Amniotic stem cell (primary cell): ENCODE measurements at regions not wholly inside any gene's neighbourhood (a gene's known extent, or its start where the extent isn't known, plus 50 kb on each side); places are given as distances from the start of the nearest gene placed in this dataset.
"Not testable (repeated sequence)": the region's sequence is repeated elsewhere in the genome, so short reads cannot be mapped to it uniquely, and the experiment has no call there.

ENCODE experiments used
- DNase-seq: peaks from one replicate; lab custom pipeline; 2025; lab: John Stamatoyannopoulos, UW

DNA sequence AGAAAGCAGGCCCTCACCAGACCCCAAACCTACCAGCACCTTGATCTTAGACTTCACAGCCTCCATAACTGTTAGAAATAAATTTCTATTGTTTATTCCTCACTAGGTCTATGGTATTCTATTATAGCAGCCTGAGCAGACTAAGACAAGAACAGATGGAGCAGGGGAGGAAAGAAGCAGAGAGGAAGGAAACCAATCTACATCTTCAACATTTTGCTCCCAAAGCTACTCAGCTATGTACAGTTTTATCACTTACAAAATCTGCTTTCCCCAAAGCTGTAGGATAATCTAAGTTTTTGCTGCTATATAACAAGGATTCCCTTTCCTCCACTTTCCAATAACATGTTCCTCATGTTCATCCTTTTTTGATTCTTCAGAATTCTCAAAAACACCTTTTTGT lies 274.4 kb upstream of the CHAC2 start:
- DNase-seq = no peak

DNA sequence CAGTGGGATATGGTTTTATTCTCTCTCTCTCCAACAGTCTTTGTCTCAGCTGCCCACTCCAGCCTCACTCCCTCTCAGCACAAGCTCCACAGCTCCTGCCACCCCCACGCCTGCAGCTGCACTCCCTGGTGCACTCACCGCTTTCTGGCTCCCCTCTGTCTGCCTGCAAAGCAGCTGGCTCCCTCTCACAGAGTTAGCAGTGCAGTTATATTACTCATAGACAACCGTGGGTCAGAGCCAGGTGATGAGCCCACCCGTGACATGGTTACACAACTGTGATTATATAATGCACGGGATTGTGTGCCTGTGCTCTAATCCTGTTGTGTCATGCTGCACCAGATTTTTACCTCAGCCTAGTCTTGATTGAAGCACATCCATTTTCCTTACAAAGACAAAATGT lies 276.9 kb upstream of the CHAC2 start:
- no peak for DNase-seq

GRCh38 chr2:53486185-53486899 lies 281.3 kb upstream of the CHAC2 start:
- not testable (repeated sequence) for DNase-seq

DNA sequence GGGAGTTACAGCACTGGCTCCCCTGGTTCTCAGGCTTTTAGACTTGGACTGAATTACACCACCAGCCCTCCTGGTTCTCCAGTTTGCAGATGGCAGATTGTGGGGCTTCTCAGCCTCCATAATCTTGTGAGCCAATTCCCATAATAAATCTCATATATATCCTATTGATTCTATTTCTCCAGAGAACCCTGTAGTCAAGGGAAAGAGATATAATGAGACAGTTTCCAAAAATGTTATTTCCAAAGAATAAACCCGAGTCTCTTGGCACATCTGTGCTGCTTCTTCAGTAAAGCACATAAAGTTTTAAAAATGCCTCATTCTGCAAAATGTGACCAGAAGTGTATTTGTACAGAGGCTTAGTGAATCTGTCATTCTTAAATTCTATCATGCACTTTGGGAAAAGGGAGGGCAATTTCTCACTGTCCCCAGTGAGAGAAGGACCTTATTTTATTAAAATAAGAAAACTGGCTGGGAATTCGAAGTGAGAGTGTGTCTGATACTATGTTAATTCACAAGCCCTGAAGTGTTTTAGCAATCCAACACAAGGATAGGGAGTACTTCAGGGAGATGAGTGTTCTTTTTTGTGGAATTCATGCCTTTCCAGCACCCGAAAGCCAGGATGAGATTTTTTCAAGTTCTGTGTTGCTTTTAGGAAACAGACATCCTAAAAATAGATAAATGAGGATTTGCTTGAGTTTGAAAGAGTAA lies 282.4 kb upstream of the CHAC2 start:
- no peak for DNase-seq

DNA sequence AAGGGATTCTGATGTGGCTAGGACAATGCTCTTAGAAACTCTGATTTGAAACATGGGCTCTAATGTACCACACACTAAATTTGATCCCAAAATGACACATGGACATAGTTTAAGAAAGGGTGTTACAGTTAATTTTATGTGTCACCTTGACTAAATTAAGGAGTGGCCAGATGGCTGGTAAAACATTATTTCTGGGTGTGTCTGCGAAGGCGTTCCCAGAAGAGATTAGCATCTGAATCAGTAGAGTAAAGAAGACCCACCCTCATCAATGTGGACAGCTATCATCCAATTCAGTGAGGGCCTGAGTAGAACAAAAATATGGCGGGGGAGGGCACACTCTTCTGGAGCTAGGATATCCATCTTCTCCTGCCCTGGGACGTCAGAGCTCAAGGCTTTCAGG lies 283.1 kb upstream of the CHAC2 start:
- no peak for DNase-seq

GRCh38 chr2:53477517-53477916 lies 290.1 kb upstream of the CHAC2 start:
- DNase-seq = no peak

GRCh38 chr2:53476834-53477233 lies 290.8 kb upstream of the CHAC2 start:
- DNase-seq = no peak

GRCh38 chr2:53475766-53476165 lies 291.8 kb upstream of the CHAC2 start:
- DNase-seq = no peak

DNA sequence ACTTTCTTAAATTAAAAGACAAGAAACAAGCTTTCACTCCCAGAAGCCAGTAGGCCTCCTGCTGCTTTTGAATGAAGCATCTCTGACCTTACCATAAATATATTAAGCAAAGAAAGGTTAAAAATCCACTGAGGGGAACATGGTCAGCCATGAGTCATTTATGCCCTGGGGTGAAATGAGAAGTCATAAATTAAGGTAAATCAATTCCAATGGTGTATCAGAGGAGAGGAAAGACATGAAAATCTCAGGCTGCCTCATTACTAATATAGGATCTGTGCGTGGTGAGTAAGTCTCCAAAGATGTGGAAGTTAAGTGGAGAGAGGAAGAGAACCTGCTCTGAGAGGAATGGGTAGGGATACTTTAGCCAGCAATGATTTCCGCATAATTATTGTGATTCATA lies 292.3 kb upstream of the CHAC2 start:
- no peak for DNase-seq

DNA sequence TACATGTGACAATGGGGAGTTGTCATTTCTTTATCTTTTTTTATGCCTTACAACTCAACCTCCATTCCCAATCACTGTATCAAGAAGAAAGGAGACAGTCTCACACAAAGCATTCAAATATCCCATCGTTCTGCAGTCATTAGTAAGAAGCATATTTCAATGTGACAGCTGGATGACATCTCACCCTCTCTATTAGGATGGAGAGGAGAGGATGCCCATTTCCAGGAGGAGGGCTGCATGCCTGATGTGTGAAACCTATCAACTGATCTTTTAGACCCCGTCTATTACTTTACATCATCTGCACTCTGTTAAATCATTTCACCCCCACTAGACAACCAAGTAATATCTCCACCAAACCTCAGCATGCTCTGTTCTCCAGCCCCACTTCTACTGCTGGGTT lies 292.7 kb upstream of the CHAC2 start:
- no peak for DNase-seq

DNA sequence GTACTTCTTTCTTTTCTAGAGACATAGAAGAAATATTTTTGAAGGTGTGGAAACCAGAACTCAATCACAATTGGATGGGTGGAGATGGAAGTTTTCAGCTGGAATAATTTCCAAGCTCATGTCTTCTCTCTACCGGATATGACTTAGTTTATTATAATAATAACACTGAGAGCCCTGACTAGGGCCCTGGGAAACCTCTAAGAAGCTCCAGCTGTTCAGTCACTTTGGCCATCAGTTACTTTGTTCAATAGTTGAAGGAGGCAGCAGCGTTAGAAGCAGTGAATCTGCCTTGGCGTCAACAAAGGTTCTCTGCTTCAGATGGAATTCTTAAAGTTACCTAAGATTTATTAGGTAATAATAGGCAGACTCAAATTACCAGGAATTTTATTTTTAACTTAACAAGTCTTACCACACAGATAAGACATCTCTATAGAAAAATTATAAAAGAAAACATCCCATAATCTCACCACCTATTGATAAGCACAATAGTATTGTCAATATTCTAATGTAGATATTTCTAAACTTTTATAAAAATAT lies 293.8 kb upstream of the CHAC2 start:
- no peak for DNase-seq

GRCh38 chr2:53473236-53473635 lies 294.4 kb upstream of the CHAC2 start:
- DNase-seq = no peak

- DNase-seq = no peak
These were observed 300.0 kb upstream of the CHAC2 start for GRCh38 chr2:53467467-53468180.

- no peak for DNase-seq
These were observed 303.5 kb upstream of the CHAC2 start for GRCh38 chr2:53463806-53464726.

- no peak for DNase-seq
These were observed 306.7 kb upstream of the CHAC2 start for GRCh38 chr2:53460937-53461336.

DNA sequence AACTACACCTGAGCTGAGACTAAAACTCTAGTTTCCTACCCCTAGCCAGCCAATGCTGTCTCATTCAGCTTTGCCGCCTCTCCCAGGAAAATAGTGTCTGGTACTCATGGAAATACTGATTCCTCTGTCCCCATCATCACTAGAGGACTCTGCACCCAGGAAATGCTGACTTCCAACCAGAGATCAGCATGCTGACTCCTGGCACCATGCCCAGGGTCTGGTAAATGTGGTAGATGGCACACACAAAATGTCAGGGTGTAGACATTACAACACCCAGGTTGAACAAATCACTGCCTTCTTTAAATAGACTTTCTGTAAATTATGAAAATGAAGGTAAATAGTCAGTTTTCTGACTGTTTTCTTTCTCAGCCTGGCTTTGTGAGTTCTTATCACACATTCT lies 307.3 kb upstream of the CHAC2 start:
- DNase-seq = peak; percentile 7

DNA sequence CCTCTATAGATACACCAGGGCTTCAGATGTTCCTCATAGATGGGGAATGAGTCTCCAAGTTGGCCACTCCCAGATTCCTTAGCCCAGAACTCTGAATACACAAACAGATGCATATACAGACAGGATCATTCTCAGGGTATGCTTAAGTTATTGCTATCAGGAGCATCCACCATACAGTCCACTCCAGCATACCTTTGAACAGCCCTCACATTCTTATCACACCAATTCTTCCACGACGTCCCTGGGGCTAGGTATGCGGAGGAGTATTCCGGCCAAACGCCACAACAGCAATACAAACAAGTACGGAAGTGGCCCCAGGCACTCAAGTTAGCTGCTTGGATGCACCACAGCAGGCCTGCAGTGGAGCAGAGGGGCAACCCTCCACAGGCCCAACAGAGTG lies 312.5 kb upstream of the CHAC2 start:
- no peak for DNase-seq

GRCh38 chr2:53452957-53453748 lies 314.5 kb upstream of the CHAC2 start:
- DNase-seq = no peak

DNA sequence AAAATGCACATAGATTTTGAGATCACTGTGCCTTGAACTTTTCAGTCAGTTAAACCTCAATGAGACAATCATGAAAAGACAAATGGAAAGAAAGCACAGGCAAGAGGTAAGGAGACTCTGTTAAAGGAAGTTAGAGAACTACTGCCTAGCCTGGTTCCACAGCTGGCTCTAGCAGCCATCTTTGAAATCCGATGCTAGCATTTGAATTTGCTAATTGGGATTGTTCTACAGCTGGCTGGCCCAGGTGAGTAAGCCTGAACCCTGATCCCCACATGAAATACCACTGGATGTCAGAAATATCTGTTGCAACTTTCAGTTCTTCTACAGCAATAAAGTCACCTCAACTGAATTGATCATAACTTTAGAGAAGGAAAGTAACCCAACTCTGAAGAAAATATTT lies 315.2 kb upstream of the CHAC2 start:
- DNase-seq = no peak

DNA sequence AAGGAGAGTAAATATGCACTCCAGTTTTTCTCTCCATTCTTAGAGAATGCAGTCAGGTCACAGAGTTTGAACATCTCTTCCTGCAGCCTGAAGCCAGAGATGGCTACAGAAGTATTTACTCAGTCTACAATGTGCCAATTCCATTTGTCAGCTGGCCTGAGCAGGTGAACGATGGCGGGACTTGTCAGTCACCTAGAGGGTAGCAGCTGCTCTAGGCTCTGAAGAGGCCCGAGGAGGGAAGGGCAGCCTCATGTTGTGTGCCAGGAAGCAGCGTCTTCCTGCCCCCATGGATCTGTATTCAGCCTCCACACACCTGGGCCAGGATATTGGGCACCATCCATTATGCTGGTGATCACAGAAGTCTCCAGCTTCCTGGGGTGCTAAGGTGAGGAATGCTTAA lies 316.7 kb upstream of the CHAC2 start:
- no peak for DNase-seq

- no peak for DNase-seq
These were observed 319.0 kb upstream of the CHAC2 start for GRCh38 chr2:53448591-53448990.
